ENCODE measurements at regions not wholly inside any gene's neighbourhood (a gene's known extent, or its start where the extent isn't known, plus 50 kb on each side); places are given as distances from the start of the nearest gene placed in this dataset.

- no peaks in the 10 kb centered on the region for H4K20me1 ChIP-seq (ENCODE audit: insufficient read depth)
- H2AFZ ChIP-seq (ENCODE audit: low read depth, low read length), result no peak overlapping the region
- H3K9me3 ChIP-seq (ENCODE audit: low read length), result no peaks in the 10 kb centered on the region
- H3F3A ChIP-seq (ENCODE audit: insufficient read depth, low read length, poor library complexity, severe bottlenecking), result no peaks in the 10 kb centered on the region
- no peak overlapping the region for H3K9ac ChIP-seq (ENCODE audit: low read length)
- TF ChIP-seq POLR2AphosphoS5 (IDR thresholded peaks at IDR 0.05) (peak; percentile 50), REST (IDR thresholded peaks at IDR 0.05; ENCODE audit: borderline replicate concordance) (no peak)
- no peak overlapping the region for H3K4me2 ChIP-seq (ENCODE audit: low read length)
- no peaks in the 10 kb centered on the region for H3K36me3 ChIP-seq (ENCODE audit: insufficient read depth, low read length)
- H3K27ac ChIP-seq (ENCODE audit: low read length), result no peak overlapping the region
- H3K27me3 ChIP-seq (ENCODE audit: insufficient read depth, low read depth, low read length), result no peaks in the 10 kb centered on the region
- no peaks in the 10 kb centered on the region for H3K9me2 ChIP-seq (ENCODE audit: insufficient read depth, low read length)
- H3K79me2 ChIP-seq (replicated peaks; ENCODE audit: insufficient read depth, low read length), result no peaks in the 10 kb centered on the region
- H3K4me3 ChIP-seq (ENCODE audit: low read length), result peak overlapping the region; percentile 4
Measured at GRCh38 chr11:105377870-105378269, 232.0 kb upstream of the GRIA4 start.

GRCh38 chr11:105372206-105372605, 232.6 kb upstream of the CARD18 start:
- no peaks in the 10 kb centered on the region for H3K36me3 ChIP-seq (ENCODE audit: insufficient read depth, low read length)
- H3K79me2 ChIP-seq (replicated peaks; ENCODE audit: insufficient read depth, low read length), result no peaks in the 10 kb centered on the region
- H4K20me1 ChIP-seq (ENCODE audit: insufficient read depth), result no peaks in the 10 kb centered on the region
- H2AFZ ChIP-seq (ENCODE audit: low read depth, low read length), result no peak overlapping the region
- no peak overlapping the region for H3K4me2 ChIP-seq (ENCODE audit: low read length)
- H3K9me3 ChIP-seq (ENCODE audit: low read length), result no peaks in the 10 kb centered on the region
- no peak overlapping the region for H3K9ac ChIP-seq (ENCODE audit: low read length)
- no peak overlapping the region for H3K4me3 ChIP-seq (ENCODE audit: low read length)
- TF ChIP-seq RAD21 (conservative IDR thresholded peaks at IDR 0.05) (no peak), EP300 (conservative IDR thresholded peaks at IDR 0.05; ENCODE audit: poor library complexity, severe bottlenecking) (peak; percentile 93), POLR2AphosphoS5 (IDR thresholded peaks at IDR 0.05) (peak; percentile 76), SMC3 (conservative IDR thresholded peaks at IDR 0.05; ENCODE audit: poor library complexity) (no peak)
- H3K9me2 ChIP-seq (ENCODE audit: insufficient read depth, low read length), result no peaks in the 10 kb centered on the region
- H3F3A ChIP-seq (ENCODE audit: insufficient read depth, low read length, poor library complexity, severe bottlenecking), result no peaks in the 10 kb centered on the region
- no peaks in the 10 kb centered on the region for H3K27me3 ChIP-seq (ENCODE audit: insufficient read depth, low read depth, low read length)
- no peak overlapping the region for H3K27ac ChIP-seq (ENCODE audit: low read length)

GRCh38 chr11:105371311-105371710, 231.7 kb upstream of the CARD18 start:
- no peak overlapping the region for H2AFZ ChIP-seq (ENCODE audit: low read depth, low read length)

GRCh38 chr11:105368711-105369110, 229.1 kb upstream of the CARD18 start:
- Histone ChIP-seq H3F3A (ENCODE audit: insufficient read depth, low read length, poor library complexity, severe bottlenecking) (no peaks in the 10 kb centered on the region), H3K36me3 (ENCODE audit: insufficient read depth, low read length) (no peaks in the 10 kb centered on the region), H3K4me2 (ENCODE audit: low read length) (no peak overlapping the region), H3K9ac (ENCODE audit: low read length) (no peak overlapping the region), H3K27ac (ENCODE audit: low read length) (no peak overlapping the region), H3K9me2 (ENCODE audit: insufficient read depth, low read length) (no peaks in the 10 kb centered on the region), H3K4me3 (ENCODE audit: low read length) (no peak overlapping the region), H4K20me1 (ENCODE audit: insufficient read depth) (no peaks in the 10 kb centered on the region), H2AFZ (ENCODE audit: low read depth, low read length) (no peak overlapping the region), H3K79me2 (replicated peaks; ENCODE audit: insufficient read depth, low read length) (no peaks in the 10 kb centered on the region), H3K27me3 (ENCODE audit: insufficient read depth, low read depth, low read length) (no peaks in the 10 kb centered on the region), H3K9me3 (ENCODE audit: low read length) (no peaks in the 10 kb centered on the region)
- TF ChIP-seq EP300 (conservative IDR thresholded peaks at IDR 0.05; ENCODE audit: poor library complexity, severe bottlenecking) (no peak), POLR2AphosphoS5 (IDR thresholded peaks at IDR 0.05) (no peak), TAF1 (IDR thresholded peaks at IDR 0.05; ENCODE audit: low read depth) (no peak), CTCF (IDR thresholded peaks at IDR 0.05; ENCODE audit: poor library complexity, severe bottlenecking) (no peak), SMC3 (conservative IDR thresholded peaks at IDR 0.05; ENCODE audit: poor library complexity) (no peak), RAD21 (conservative IDR thresholded peaks at IDR 0.05) (no peak), MXI1 (conservative IDR thresholded peaks at IDR 0.05; ENCODE audit: poor library complexity, severe bottlenecking) (no peak), REST (IDR thresholded peaks at IDR 0.05; ENCODE audit: borderline replicate concordance) (no peak), EZH2 (IDR thresholded peaks at IDR 0.05; ENCODE audit: borderline replicate concordance, insufficient read depth, low read length, poor library complexity, severe bottlenecking) (no peak)

More at GRCh38 chr11:105371311-105371710, 231.7 kb upstream of the CARD18 start:
- Histone ChIP-seq H3K27me3 (ENCODE audit: insufficient read depth, low read depth, low read length) (no peaks in the 10 kb centered on the region), H3K9me3 (ENCODE audit: low read length) (no peaks in the 10 kb centered on the region), H3K9ac (ENCODE audit: low read length) (no peak overlapping the region), H3K79me2 (replicated peaks; ENCODE audit: insufficient read depth, low read length) (no peaks in the 10 kb centered on the region), H3F3A (ENCODE audit: insufficient read depth, low read length, poor library complexity, severe bottlenecking) (no peaks in the 10 kb centered on the region), H3K36me3 (ENCODE audit: insufficient read depth, low read length) (no peaks in the 10 kb centered on the region), H3K4me2 (ENCODE audit: low read length) (no peak overlapping the region), H4K20me1 (ENCODE audit: insufficient read depth) (no peaks in the 10 kb centered on the region), H3K9me2 (ENCODE audit: insufficient read depth, low read length) (no peaks in the 10 kb centered on the region), H3K27ac (ENCODE audit: low read length) (no peak overlapping the region), H3K4me3 (ENCODE audit: low read length) (no peak overlapping the region)
- TF ChIP-seq TAF1 (IDR thresholded peaks at IDR 0.05; ENCODE audit: low read depth) (no peak), POLR2AphosphoS5 (IDR thresholded peaks at IDR 0.05) (no peak)
